ENCODE measurements at regions not wholly inside any gene's neighbourhood (a gene's known extent, or its start where the extent isn't known, plus 50 kb on each side); places are given as distances from the start of the nearest gene placed in this dataset.
"Not testable (repeated sequence)": the region's sequence is repeated elsewhere in the genome, so short reads cannot be mapped to it uniquely, and the experiment has no call there.

DNA sequence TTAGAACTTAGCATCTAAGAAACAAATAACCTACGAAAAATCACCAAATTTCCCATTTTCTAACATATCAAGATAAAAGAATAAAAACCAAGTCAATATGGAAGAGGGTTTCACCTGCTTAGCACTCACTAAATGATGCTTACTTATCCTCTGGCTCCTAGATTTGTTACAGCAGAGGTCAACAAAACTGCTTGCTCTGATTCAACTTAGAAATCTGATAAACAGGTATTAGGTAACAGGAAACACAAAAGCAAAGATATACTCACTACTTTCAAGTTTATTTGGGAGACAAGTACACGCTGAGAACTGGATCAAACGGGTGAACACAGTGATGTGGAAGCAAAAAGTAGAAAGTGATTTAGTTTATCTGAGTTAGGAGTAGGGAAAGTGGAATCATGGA, 235.7 kb upstream of the TARS1 start:
- intact Hi-C loops (cut with DNase I; ENCODE audit: low total_unique reads), result no loop called here
- Histone ChIP-seq H3K27me3 (no peaks in the 10 kb centered on the region), H3K27ac (no peak overlapping the region), H3K4me3 (no peak overlapping the region), H3K9me3 (no peaks in the 10 kb centered on the region), H3K4me1 (peaks cover 0 to 11% (median 5%) of the 10 kb centered on the region in 4 donors), H3K36me3 (no peaks in the 10 kb centered on the region)
- DNase-seq, result no peak
- TF ChIP-seq, protein P1, sequence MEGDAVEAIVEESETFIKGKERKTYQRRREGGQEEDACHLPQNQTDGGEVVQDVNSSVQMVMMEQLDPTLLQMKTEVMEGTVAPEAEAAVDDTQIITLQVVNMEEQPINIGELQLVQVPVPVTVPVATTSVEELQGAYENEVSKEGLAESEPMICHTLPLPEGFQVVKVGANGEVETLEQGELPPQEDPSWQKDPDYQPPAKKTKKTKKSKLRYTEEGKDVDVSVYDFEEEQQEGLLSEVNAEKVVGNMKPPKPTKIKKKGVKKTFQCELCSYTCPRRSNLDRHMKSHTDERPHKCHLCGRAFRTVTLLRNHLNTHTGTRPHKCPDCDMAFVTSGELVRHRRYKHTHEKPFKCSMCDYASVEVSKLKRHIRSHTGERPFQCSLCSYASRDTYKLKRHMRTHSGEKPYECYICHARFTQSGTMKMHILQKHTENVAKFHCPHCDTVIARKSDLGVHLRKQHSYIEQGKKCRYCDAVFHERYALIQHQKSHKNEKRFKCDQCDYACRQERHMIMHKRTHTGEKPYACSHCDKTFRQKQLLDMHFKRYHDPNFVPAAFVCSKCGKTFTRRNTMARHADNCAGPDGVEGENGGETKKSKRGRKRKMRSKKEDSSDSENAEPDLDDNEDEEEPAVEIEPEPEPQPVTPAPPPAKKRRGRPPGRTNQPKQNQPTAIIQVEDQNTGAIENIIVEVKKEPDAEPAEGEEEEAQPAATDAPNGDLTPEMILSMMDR (IDR thresholded peaks at IDR 0.05), result no peak

DNA sequence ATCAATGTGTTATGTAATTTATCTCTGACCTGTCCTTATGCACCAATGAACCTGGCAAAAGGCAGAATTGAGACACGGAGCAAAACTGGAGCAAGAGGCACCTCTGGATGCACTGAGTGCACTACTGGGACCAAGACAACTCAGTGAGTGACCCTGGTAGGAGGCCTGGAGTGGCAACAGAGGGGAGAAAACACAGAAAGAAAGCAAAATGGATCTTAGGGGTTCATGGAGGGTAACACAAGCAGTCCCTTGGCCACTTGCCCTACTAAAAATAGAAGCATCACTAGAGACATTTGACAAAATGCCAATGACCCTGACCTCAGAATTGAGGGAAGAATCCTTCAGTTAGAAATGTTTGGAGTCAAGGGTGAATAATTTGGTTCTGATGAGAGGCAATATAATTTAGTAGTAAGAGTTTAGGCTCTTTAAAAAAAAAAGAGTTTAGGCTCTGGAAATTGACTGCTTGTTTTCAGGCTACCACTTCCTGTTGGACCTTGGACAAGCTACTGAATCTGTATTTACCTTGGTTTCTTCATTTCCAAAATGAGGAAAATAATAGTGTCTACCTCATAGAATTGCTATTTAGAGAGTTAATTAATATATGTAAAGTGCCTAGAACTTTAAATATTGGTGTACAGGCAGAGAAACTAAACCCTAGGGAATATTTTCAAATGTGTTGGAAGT, 234.9 kb upstream of the TARS1 start:
- no peak for DNase-seq
- H3K4me1 ChIP-seq, result peaks cover 0 to 11% (median 5%) of the 10 kb centered on the region in 4 donors
- intact Hi-C loops (cut with DNase I; ENCODE audit: low total_unique reads), result no loop called here
- no peaks in the 10 kb centered on the region for H3K36me3 ChIP-seq
- H3K4me3 ChIP-seq, result no peak overlapping the region
- H3K27ac ChIP-seq, result no peak overlapping the region
- no peaks in the 10 kb centered on the region for H3K9me3 ChIP-seq
- H3K27me3 ChIP-seq, result no peaks in the 10 kb centered on the region
- TF ChIP-seq, protein P1 (IDR thresholded peaks at IDR 0.05), result no peak

DNA sequence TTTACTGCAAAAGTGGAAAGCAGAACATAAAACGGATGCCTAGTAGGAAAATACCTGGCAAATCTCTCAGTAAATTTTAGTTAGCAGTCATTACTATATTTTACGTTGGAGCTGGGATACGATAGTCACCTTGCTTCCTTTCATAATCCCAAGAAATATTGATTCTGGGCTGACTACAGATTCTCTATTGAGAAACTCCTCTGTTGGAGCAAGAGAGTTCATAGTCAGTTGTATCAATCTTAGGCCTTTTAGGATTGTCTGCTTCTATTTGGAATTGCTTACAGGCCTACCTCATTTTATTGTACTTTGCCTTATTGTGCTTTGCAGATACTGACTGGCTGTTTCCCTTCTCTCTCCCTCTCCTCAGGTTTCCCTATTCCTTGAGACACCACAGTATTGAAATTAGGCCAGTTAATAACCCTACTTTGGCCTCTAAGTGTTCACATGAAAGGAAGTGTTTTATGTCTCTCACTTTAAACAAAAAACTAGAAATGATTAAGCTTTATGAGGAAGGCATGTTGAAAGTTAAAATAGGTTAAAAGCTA, 233.7 kb upstream of the TARS1 start:
- Histone ChIP-seq H3K36me3 (no peaks in the 10 kb centered on the region), H3K27ac (no peak overlapping the region), H3K9me3 (no peaks in the 10 kb centered on the region), H3K27me3 (no peaks in the 10 kb centered on the region), H3K4me1 (peaks cover 0 to 11% (median 5%) of the 10 kb centered on the region in 4 donors), H3K4me3 (no peak overlapping the region)
- TF ChIP-seq, protein P1 (IDR thresholded peaks at IDR 0.05), result no peak
- intact Hi-C loops (cut with DNase I; ENCODE audit: low total_unique reads), result no loop called here
- DNase-seq, result no peak

DNA sequence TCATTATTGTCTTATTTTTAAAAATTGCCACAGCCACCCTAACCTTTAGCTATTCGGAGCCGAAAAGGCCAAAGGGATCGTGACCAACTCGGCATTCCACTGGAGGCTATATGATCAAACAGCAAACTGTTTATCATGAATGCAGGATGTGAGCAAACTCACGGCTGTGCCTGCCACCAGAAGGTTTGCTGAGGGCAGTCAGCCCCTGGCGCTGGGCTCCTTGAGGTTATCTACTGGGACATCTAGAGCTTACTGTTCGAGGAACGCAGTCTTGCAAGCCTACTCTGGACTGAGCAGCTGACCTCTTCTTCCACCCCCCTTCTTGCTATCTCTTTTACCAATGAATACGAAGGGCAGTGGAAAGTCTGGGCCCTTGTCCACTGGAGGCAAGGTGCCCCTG, 231.5 kb upstream of the TARS1 start:
- Histone ChIP-seq H3K36me3 (no peaks in the 10 kb centered on the region), H3K27me3 (no peaks in the 10 kb centered on the region), H3K27ac (no peak overlapping the region), H3K9me3 (no peaks in the 10 kb centered on the region), H3K4me1 (peaks cover 0 to 11% (median 5%) of the 10 kb centered on the region in 4 donors), H3K4me3 (no peak overlapping the region)
- TF ChIP-seq, protein P1 (IDR thresholded peaks at IDR 0.05), result no peak
- DNase-seq, result no peak
- intact Hi-C loops (cut with DNase I; ENCODE audit: low total_unique reads), result no loop called here

DNA sequence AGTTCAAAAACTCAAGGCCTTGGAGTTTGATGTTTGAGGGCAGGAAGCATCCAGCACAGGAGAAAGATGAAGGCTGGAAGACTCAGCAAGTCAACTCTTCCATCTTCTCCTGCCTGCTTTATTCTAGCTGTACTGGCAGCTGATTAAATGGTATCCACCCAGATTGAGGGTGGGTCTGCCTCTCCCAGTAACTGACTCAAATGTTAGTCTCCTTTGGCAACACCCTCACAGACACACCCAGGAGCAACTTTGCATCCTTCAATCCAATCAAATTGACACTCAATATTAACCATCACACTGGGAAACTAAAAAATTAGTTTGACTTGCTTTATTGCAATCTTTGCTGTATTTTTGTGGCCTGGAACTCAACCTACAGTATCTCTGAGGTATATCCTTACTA, 230.5 kb upstream of the TARS1 start:
- H3K9me3 ChIP-seq; intact Hi-C loops (cut with DNase I; ENCODE audit: low total_unique reads); H3K4me1 ChIP-seq; H3K36me3 ChIP-seq; H3K27ac ChIP-seq; H3K27me3 ChIP-seq; DNase-seq; H3K4me3 ChIP-seq: not testable (repeated sequence)

DNA sequence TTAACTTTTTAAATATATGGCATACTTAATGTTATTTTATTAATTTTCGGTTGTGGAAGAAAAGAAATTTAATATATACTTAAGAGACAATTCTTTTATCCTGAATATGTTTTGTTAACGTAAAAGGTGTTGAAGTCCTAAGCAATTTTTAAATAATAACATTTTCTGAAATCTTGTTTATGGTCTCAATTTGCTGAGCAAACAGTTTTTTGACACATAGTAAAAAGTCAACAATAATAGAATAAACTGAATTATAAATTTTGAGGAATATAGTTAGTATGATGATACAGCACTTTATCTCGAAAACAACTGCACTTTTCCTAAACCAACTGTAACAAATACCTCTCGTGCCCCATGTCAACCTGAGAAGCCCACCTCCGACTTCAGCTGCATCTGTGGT, 229.8 kb upstream of the TARS1 start:
- no peak for DNase-seq
- TF ChIP-seq, protein P1 (IDR thresholded peaks at IDR 0.05), result no peak
- peaks cover 0 to 4% (median 1%) of the 10 kb centered on the region in 4 donors for H3K4me1 ChIP-seq
- H3K27me3 ChIP-seq, result no peaks in the 10 kb centered on the region
- intact Hi-C loops (cut with DNase I; ENCODE audit: low total_unique reads), result no loop called here
- H3K9me3 ChIP-seq, result no peaks in the 10 kb centered on the region
- H3K36me3 ChIP-seq, result no peaks in the 10 kb centered on the region
- no peak overlapping the region for H3K4me3 ChIP-seq
- H3K27ac ChIP-seq, result no peak overlapping the region
